ENCODE measurements at regions not wholly inside any gene's neighbourhood (a gene's known extent, or its start where the extent isn't known, plus 50 kb on each side); places are given as distances from the start of the nearest gene placed in this dataset.
"Not testable (repeated sequence)": the region's sequence is repeated elsewhere in the genome, so short reads cannot be mapped to it uniquely, and the experiment has no call there.

GRCh38 chr1:143839182-143839581 is 132.6 kb downstream of the FAM72C start:
- not testable (repeated sequence) for TF ChIP-seq SUZ12 (IDR thresholded peaks at IDR 0.05); FOXM1 (IDR thresholded peaks at IDR 0.05; ENCODE audit: borderline replicate concordance); BHLHE40 (IDR thresholded peaks at IDR 0.05; ENCODE audit: borderline replicate concordance); FOXA1 (IDR thresholded peaks at IDR 0.05); ARNT (IDR thresholded peaks at IDR 0.05); LEF1 (IDR thresholded peaks at IDR 0.05; ENCODE audit: borderline replicate concordance); FOXK2 (IDR thresholded peaks at IDR 0.05)
